Occipital lobe (tissue), 1 donor: ENCODE measurements at regions not wholly inside any gene's neighbourhood (a gene's known extent, or its start where the extent isn't known, plus 50 kb on each side); places are given as distances from the start of the nearest gene placed in this dataset.

Experiments used
- DNase-seq: peaks from one replicate; lab custom pipeline; 2025; lab: John Stamatoyannopoulos, UW

GRCh38 chr19:56946159-56946558 is 105.6 kb upstream of the PEG3 start:
- peak; percentile 74 for DNase-seq

GRCh38 chr19:56947206-56947605 is 106.7 kb upstream of the PEG3 start:
- no peak for DNase-seq

GRCh38 chr19:56949626-56950025 is 109.1 kb upstream of the PEG3 start:
- no peak for DNase-seq

- DNase-seq, result no peak
Measured at GRCh38 chr19:56951672-56952071, 111.1 kb upstream of the PEG3 start.

- DNase-seq, result no peak
Measured at GRCh38 chr19:56953470-56953869, 112.9 kb upstream of the PEG3 start.

- no peak for DNase-seq
Measured at GRCh38 chr19:56955637-56956216, 115.2 kb upstream of the PEG3 start.

- DNase-seq, result no peak
Measured at GRCh38 chr19:56956503-56957226, 116.1 kb upstream of the PEG3 start.

- no peak for DNase-seq
Measured at GRCh38 chr19:56959205-56959604, 118.7 kb upstream of the PEG3 start.

- DNase-seq, result no peak
Measured at GRCh38 chr19:56960959-56961543, 120.5 kb upstream of the PEG3 start.

GRCh38 chr19:56964410-56964920 is 123.9 kb upstream of the PEG3 start:
- no peak for DNase-seq

GRCh38 chr19:56966225-56966696 is 125.7 kb upstream of the PEG3 start:
- no peak for DNase-seq

GRCh38 chr19:56966697-56967299 is 126.3 kb upstream of the PEG3 start:
- DNase-seq, result no peak

- no peak for DNase-seq
Measured at GRCh38 chr19:56969156-56969555, 128.6 kb upstream of the PEG3 start.

- DNase-seq, result no peak
Measured at GRCh38 chr19:56969759-56970178, 129.2 kb upstream of the PEG3 start.

GRCh38 chr19:56971230-56971629 is 130.7 kb upstream of the PEG3 start:
- DNase-seq, result no peak

- no peak for DNase-seq
Measured at GRCh38 chr19:56972291-56972841, 131.8 kb upstream of the PEG3 start.

GRCh38 chr19:56973713-56974555 is 133.4 kb upstream of the PEG3 start:
- DNase-seq, result no peak

GRCh38 chr19:56974556-56975207 is 134.2 kb upstream of the PEG3 start:
- no peak for DNase-seq

- DNase-seq, result no peak
Measured at GRCh38 chr19:56976300-56976699, 135.8 kb upstream of the PEG3 start.
